Lung microvascular endothelial cell (primary cell): ENCODE measurements at regions not wholly inside any gene's neighbourhood (a gene's known extent, or its start where the extent isn't known, plus 50 kb on each side); places are given as distances from the start of the nearest gene placed in this dataset.

Source experiments
- DNase-seq, 2 donors: peaks; one replicate each; pipeline versions ENCODE4 v3.0.0 to v3.0.0-alpha.2; 2010; ENCODE audit warnings: low read depth in 2 of 2

DNA sequence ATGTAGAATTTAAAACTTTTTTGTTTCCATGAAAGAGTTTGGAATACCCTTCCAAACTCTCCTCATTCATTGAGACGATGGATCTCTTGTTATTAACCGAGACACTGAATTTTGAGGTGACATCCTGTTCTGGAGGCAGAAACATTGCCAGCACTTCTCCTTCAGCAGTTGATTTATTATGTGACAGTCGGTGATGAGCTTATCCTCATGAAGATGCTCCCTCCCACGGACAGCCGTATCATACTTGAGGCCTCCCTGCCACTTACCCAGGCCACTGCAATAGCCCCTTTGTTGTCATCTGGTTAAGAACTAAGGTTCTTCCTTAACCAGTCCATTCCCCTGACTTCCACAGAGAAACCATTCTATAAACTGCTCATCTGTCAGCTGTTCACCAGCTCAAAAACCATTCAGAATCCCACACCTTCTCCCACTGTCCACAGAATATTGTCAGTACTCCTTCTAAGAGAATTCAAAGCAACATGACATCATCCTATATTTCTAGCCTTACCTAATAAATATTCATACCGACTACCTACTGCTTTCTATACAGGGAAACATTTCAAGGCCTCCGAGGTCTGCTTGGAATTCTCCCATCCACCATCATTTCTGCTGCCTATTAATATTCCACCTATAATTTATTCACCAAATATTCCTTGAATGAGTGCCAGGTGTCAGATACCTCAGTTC, 139.0 kb upstream of the TRIB2 start:
- no peak for DNase-seq

- no peak for DNase-seq
These were observed 137.7 kb upstream of the TRIB2 start for GRCh38 chr2:12579018-12579417.

- DNase-seq = no peak
These were observed 132.4 kb upstream of the TRIB2 start for GRCh38 chr2:12584338-12584737.

- no peak for DNase-seq
These were observed 131.0 kb upstream of the TRIB2 start for GRCh38 chr2:12585784-12586183.

GRCh38 chr2:12587228-12587627, 129.5 kb upstream of the TRIB2 start:
- no peak for DNase-seq

DNA sequence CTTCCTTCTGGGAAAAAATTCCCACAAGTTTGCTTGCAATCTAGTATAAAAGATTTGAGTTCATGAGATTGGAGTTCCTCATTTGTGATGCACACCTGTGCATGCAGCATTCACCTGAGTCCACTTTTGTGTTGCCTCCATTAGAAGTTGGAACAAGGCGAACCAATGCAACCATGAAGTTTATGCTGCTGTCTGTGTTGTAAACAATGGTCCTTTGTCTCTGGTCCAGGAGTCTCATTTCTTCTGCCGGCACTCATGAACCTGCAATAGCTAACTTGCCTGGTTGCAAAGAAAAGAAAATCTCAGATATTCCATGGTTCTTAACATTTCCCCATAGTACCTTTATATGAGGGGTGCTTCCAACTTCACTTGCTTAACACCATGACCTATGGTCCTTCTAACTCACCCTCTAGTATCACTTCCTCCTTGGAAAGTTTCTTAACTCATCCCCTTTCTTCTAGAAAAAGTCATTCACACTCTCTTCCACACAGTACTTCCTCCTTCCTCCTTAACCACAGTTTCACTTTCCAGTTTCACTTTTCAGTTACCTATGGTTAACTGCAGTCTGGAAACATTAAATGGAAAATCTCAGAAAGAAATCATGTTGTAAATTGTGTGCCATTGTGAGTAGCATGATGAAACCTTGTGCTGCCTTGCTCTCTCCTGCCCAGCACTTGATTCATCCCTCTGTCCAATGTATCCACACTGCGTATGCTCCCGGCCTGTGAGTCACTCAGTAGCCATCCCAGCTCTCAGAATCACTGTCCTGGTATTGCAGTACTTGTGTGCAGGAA, 128.8 kb upstream of the TRIB2 start:
- DNase-seq = peak; percentile 48 to 80

DNA sequence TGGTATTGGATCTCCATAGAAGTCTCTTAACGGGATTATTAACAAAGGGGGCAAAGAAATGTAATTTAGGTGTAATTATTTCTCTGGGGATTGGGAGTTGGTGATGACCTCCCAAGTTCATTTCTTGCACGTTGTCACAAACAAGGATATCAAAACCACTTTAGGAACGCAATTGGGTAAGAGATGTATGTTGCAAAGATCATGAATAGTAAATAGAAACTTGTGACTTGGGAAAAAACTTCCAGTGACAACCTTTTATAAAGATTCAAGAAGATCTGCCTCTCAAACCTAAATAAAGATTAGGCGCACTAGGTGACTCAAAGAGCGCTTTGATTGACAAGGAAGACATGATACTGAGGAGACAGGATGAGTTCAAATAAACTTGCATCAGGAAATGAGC, 127.8 kb upstream of the TRIB2 start:
- DNase-seq = no peak

DNA sequence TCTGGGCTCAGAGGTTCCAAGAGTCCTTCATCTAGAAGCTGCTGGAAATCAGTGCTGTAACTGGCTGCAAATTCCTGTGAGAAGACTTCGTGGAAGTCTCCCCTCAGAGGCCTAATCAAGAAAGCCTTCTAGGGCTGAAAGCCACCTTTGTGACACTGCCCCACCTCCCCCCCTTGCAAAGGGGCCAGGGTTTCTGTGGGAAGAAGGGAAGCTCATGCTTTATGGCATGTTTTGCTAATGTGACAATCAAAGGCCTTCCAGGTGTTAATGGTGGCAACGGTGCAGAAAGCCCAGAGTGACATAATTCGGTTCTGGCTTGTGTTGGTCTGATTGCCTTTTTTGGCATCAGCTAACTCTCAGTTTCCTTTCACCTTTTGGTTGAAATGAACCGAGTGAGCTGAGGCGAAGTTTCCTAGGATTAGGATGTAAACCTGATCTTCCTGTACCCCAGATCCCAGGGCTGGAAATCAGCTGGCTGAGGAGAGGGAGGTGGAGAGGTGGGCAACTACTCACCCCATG, 126.9 kb upstream of the TRIB2 start:
- DNase-seq = no peak

DNA sequence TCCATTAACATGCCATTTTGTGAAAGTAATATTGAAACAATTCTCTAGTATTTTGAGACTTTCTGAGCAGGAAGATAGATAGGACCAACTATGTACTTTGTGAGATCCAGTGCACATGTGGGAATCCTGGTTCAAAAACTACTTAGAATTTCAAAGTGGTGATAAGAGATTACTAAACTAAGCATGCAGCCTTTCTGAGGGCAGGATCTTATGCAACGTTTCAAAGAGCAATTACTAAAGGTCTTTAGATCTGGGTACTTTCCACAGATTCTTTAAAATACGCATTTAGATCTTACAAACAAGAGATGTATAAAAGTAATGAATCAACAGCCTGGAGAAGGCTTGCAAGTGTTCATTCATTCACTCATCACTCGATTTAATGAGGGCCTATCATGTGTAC, 124.4 kb upstream of the TRIB2 start:
- DNase-seq = no peak

GRCh38 chr2:12594590-12594989, 122.1 kb upstream of the TRIB2 start:
- DNase-seq = no peak

- DNase-seq = no peak
These were observed 120.0 kb upstream of the TRIB2 start for GRCh38 chr2:12596771-12597170.

GRCh38 chr2:12597610-12598009, 119.1 kb upstream of the TRIB2 start:
- DNase-seq = no peak

GRCh38 chr2:12602661-12603060, 114.1 kb upstream of the TRIB2 start:
- DNase-seq = no peak

- peak in 1 of 2 donors; percentile 13 for DNase-seq
These were observed 112.9 kb upstream of the TRIB2 start for GRCh38 chr2:12603781-12604295.

DNA sequence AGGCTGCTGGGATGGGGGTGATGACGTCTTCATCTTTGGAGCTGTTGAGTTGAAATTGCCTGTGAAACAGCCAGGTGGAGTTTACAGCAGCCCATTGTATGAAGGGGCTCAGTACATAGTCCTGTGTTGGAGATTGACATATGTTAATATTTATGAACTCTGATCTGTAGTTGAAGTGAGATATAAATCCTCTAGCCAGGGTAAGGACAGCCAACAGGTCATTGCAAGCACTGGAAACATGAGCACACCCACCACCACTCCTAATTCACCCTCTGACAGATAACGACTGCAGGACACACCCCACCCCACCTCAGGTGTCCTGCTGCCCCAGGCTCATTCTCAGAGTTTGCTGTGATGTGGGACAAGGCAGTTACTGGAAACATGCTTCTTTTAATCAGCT, 112.4 kb upstream of the TRIB2 start:
- DNase-seq = no peak

DNA sequence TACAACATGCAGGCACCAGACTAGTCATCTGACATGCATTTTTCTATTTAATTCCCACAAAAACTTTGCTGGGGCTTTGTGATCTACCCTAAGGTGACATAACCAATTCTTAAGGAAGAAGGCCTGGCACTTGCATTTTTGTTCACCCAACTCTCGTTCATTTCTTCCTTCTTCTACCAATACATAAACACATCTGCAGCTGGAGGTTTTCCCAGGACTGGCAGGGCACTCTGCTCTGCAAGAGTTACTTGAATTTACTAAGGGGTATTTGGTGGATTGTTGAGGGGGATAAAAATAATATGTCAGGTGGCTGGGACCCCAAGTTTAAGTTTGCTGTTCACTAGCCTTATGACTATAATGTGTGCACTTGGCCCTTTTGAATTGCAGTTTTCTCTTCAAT, 111.4 kb upstream of the TRIB2 start:
- DNase-seq = no peak

- no peak for DNase-seq
These were observed 110.8 kb upstream of the TRIB2 start for GRCh38 chr2:12605936-12606335.

DNA sequence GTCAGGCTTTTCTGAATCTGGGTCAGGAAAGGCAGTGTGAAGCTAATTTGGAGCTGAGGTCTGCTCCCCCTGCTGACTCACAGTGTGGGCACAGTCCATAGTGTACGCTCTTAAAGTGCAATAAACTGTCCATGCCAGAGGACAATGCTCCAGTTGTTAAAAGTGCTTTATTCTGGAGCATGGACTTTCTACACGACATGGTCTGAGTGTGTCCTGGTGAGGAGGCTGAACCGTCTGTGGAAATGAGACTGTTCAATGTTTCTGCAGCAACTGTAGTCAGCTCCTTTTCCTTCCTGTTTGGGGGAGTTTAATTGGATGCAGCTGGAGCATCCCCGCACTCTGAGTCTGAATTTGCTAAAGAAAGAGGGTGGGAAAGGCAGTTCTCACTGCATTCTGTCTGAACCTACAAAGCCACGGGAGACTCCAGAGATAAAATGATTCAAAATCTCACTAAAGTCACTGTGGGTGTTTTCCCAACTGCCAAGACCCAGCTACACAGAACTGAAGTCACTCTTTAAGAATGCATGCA, 110.2 kb upstream of the TRIB2 start:
- peak in 1 of 2 donors; percentile 46 for DNase-seq

GRCh38 chr2:12607971-12608370, 108.8 kb upstream of the TRIB2 start:
- no peak for DNase-seq

DNA sequence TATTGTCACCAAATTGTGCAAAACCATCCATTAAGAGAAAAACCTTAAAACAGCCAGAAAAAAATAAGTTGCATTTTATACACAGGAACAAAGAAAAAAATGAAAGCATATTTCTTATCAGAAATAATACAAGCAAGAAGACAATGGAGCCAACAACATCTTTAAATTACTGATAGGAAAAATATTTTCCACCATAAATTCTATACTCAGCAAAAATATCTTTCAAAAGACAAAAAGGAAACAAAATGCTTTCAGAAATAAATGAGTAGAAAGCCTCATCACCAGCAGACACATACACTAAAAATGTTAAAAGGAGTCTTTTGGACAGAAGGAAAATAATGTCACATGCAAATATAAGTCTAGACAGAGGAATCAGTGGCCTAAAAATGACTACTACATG, 106.4 kb upstream of the TRIB2 start:
- no peak for DNase-seq

DNA sequence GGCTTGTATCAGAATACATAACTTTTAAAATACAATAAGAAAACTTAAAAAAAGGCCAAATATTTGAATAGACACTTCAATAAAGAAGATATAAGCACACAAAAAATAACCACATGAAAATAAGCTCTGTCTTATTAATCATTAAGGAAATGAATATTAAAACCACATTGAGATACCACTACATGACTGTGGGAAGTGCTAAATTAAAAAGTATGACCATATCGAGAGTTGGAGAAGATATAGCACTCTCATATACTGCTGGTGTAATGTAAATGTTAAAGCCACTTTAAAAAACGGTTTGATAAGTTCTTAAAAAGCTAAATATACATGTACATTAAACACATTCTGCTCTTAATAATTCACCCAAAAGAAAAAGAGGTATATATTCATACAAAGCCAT, 104.6 kb upstream of the TRIB2 start:
- no peak for DNase-seq

DNA sequence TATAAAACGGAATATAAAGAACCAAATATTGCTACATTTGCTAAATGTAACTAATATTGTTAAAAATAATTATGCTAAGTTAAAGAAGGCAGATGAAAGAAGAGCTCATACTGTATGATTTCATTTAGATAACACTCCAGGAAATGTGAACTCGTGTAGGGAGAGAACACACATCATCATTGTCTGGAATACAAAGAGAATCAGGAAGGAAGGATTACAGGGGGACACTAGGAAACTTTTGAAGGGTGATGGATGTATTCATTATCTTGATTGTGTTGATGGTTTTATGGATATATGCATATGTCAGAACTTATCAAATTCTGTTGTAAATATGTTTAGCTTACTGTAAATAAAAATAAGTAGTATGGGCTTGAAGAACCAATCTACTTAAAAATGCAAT, 104.1 kb upstream of the TRIB2 start:
- DNase-seq = peak in 1 of 2 donors; percentile 72
